IMR-90 (cell line): ENCODE measurements at regions not wholly inside any gene's neighbourhood (a gene's known extent, or its start where the extent isn't known, plus 50 kb on each side); places are given as distances from the start of the nearest gene placed in this dataset.

Experiments used
- CTCF ChIP-seq: conservative IDR thresholded peaks from 2 replicates; pipeline ENCODE4 v1.5.1; 2012; ENCODE audit warnings: mild to moderate bottlenecking, low read depth, low read length, improper control_type of control experiment
- RAD21 ChIP-seq: IDR thresholded peaks from 2 replicates; pipeline ENCODE4 v1.6.1; 2012; ENCODE audit warnings: low read length, improper control_type of control experiment
- USF2 ChIP-seq: fragments of 150-350 bp; IDR thresholded peaks from 2 replicates; pipeline ENCODE4 v1.6.1; 2017; ENCODE audit warnings: mild to moderate bottlenecking, antibody characterized with exemption, low read length, low read depth

GRCh38 chr2:84055816-84056215, 403.3 kb downstream of the SUCLG1 start:
- TF ChIP-seq CTCF (no peak), RAD21 (no peak), USF2 (no peak)
